Activated CD4-positive, alpha-beta T cell treated with anti-CD3 and anti-CD28 coated beads, Interleukin-2, amount 10 ng/mL, durations not matched to agents 24 days and 14 days (primary cell): ENCODE measurements at regions not wholly inside any gene's neighbourhood (a gene's known extent, or its start where the extent isn't known, plus 50 kb on each side); places are given as distances from the start of the nearest gene placed in this dataset.

Source experiments
- DNase-seq: peaks from one replicate; pipeline ENCODE4 v3.0.0; 2022
- H3K27ac Mint-ChIP-seq: one replicate; pipeline ENCODE4 v1.8.0; 2022; ENCODE audit warnings: mild to moderate bottlenecking, mixed read lengths
- H3K27me3 Mint-ChIP-seq: one replicate; pipeline ENCODE4 v1.8.0; 2022; ENCODE audit warnings: mixed read lengths
- H3K36me3 Mint-ChIP-seq: one replicate; pipeline ENCODE4 v1.8.0; 2022; ENCODE audit warnings: low read depth, mild to moderate bottlenecking, mixed read lengths
- H3K4me1 Mint-ChIP-seq: one replicate; pipeline ENCODE4 v1.8.0; 2021; ENCODE audit warnings: mixed read lengths
- H3K4me3 Mint-ChIP-seq: one replicate; pipeline ENCODE4 v1.8.0; 2022; ENCODE audit warnings: mild to moderate bottlenecking, moderate library complexity, mixed read lengths
- H3K9me3 Mint-ChIP-seq: one replicate; pipeline ENCODE4 v1.8.0; 2021; ENCODE audit warnings: mixed read lengths
- intact Hi-C: fragments of 100-400 bp; cut with micrococcal nuclease; formaldehyde crosslinking; loops from one replicate; pipeline ENCODE4 v1.15.1; 2023

DNA sequence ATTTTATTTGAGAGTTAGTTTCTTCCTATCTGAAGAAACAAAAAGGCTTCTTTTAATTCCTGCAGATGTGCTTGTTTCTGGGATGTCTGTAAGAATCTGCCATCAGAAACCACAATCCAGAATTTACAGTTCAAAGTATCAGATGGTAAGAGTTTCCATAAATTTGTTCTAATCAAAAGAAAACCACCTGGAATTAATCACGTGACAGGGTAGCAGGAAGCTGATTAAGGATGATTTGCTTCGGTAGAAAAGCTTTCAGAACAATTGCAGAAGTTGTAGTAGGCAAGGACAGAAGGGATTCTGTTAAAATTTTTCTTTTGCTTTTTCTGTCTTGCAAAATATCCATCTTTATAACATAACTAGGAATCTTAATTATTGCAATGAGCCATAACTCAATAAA lies 1975.1 kb upstream of the AGA start:
- DNase-seq = no peak
- Mint-ChIP-seq H3K27me3 (no peaks in the 10 kb centered on the region), H3K4me3 (no peak overlapping the region), H3K9me3 (peaks cover 8% of the 10 kb centered on the region), H3K36me3 (no peaks in the 10 kb centered on the region), H3K27ac (no peak overlapping the region), H3K4me1 (no peaks in the 10 kb centered on the region)
- intact Hi-C loops = no loop called here

DNA sequence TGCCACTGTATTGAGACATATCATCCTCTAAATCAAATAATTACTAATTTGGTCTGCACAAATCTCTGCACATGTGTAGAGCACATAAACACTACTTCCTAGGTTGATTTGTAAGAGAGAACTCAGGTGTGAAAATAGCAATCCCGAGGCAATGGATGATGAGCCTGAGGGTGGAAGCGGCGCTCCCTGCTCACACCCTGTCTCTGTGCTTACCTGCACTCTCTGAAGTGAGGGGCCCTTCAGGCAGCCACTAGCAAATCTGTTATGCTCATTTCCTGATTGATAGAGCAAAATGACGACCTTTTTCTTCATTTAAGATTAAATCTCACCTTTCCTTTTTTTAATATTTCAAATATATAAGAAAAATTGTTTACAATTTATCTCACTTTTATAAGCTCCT lies 1995.7 kb upstream of the AGA start:
- Mint-ChIP-seq H3K27ac (no peak overlapping the region), H3K4me1 (no peaks in the 10 kb centered on the region), H3K9me3 (no peaks in the 10 kb centered on the region), H3K36me3 (no peaks in the 10 kb centered on the region), H3K27me3 (no peaks in the 10 kb centered on the region), H3K4me3 (no peak overlapping the region)
- DNase-seq = no peak
- intact Hi-C loops = no loop called here

DNA sequence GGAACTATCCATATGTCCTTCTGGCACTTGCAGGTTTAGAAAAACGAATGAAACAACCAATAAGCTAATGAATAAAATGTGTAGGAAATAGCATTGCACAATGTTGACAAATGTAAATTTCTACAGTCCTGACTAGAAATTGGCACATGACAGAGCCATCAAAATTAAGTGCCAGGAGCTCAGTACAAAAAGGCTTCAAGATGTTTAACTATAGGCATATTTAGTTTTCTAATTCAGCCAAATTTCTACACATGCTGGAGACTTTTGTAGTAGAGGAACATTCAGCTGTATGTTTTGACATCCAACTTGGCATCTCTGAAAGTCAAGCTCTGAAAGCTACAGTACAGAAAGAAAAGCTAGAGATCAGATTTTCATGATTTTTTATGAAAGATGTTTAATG lies 1999.4 kb upstream of the AGA start:
- Mint-ChIP-seq H3K36me3 (no peaks in the 10 kb centered on the region), H3K27ac (no peak overlapping the region), H3K4me1 (no peaks in the 10 kb centered on the region), H3K9me3 (peaks cover 4% of the 10 kb centered on the region), H3K4me3 (no peak overlapping the region), H3K27me3 (no peaks in the 10 kb centered on the region)
- intact Hi-C loops = no loop called here
- DNase-seq = no peak

DNA sequence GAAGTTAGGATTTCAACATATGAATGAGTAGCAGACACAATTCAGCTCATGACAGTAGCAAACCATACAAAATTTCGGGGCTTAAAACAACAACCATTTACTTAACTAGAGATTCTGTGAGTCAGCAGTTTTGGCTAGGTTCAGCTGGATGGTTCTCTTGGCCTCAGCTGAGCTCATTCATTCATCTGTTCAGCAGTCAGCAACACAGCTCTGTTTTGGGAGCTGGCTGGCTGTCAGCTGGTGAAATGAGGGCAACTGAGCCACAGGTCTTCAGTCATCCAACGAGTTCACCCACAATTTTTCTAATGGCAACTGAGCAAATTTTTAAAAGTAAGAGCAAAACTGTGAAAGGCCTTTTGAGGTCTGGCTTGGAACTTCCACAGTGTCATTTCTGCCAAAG lies 2005.1 kb upstream of the AGA start:
- no peak overlapping the region for H3K27ac Mint-ChIP-seq
- H3K36me3 Mint-ChIP-seq = no peaks in the 10 kb centered on the region
- H3K4me3 Mint-ChIP-seq = no peak overlapping the region
- DNase-seq = no peak
- no peaks in the 10 kb centered on the region for H3K27me3 Mint-ChIP-seq
- no peaks in the 10 kb centered on the region for H3K4me1 Mint-ChIP-seq
- peaks cover 4% of the 10 kb centered on the region for H3K9me3 Mint-ChIP-seq
- intact Hi-C loops = no loop called here

DNA sequence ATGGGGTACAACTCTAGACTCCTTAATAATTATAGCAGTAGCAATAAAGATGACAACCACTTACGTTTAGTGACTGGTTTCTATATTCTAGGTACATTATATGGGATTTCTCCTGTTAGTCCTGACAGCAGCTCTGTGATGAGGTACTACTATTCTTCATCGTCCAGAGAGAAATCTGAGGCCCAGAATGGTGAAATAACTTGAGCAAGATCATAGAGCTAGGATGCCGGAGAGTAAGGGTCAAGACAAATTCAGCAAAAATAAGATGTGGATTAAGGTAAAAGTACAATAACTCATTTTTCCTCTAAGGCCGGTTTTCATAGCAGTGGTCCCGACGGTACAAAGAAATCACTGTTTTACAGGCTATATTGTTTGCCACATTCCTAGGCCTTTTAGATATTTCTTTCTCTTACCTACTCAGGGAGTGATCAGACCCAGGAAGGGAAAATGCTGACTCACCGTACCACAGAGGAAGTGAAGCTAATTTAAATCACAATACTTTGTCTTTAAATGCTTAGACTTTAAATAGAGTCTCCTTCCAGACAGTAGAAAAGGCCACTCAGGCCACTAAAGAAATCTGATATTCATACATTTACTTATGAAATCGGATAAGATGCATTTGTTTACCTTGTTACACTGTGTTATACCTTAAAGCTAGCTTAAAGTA lies 2023.0 kb upstream of the AGA start:
- Mint-ChIP-seq H3K36me3 (no peaks in the 10 kb centered on the region), H3K4me3 (no peak overlapping the region), H3K9me3 (peaks cover 3% of the 10 kb centered on the region), H3K27ac (no peak overlapping the region), H3K4me1 (no peaks in the 10 kb centered on the region), H3K27me3 (no peaks in the 10 kb centered on the region)
- intact Hi-C loops = no loop called here
- DNase-seq = no peak

DNA sequence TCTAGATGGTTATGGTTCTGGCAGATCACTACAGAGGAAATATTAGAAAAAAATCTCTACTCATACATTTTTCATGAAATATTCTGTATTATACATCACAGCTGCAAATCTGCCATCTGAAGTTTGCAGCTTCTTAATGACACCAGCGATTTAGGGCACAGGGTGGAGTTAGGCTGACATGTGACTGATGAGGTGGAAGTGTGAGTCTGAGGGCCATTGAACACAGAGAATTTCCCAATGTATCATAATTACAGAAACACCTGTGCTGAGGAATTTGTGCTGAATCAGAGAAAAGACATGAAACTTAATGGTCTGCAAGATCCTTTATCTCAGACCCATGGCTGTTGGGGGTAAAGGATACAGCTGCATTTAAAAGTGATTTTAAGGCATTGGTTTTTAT lies 2025.6 kb upstream of the AGA start:
- H3K27me3 Mint-ChIP-seq = no peaks in the 10 kb centered on the region
- intact Hi-C loops = no loop called here
- H3K36me3 Mint-ChIP-seq = no peaks in the 10 kb centered on the region
- H3K4me3 Mint-ChIP-seq = no peak overlapping the region
- no peaks in the 10 kb centered on the region for H3K9me3 Mint-ChIP-seq
- H3K27ac Mint-ChIP-seq = no peak overlapping the region
- DNase-seq = no peak
- H3K4me1 Mint-ChIP-seq = no peaks in the 10 kb centered on the region

DNA sequence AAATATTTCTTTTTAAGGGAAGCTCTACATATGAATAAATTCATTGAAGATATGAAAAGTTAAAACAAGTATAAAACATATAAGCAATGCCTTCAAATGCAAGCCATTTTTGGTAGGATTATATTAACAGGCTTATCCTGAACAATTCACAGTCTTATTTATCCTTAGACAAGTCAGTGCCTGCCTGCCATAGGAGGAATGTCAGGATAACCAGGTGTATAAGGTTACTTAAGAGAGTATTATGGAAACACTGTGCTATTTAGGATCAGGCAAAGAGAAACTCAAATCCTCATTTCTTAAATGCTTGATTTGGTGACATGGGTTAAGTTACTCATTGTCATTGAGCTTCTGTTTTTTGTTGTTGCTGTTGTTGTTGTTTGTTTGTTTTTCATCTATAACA lies 2029.9 kb upstream of the AGA start:
- no peak for DNase-seq
- intact Hi-C loops = no loop called here
- H3K36me3 Mint-ChIP-seq = no peaks in the 10 kb centered on the region
- no peaks in the 10 kb centered on the region for H3K27me3 Mint-ChIP-seq
- no peaks in the 10 kb centered on the region for H3K9me3 Mint-ChIP-seq
- H3K4me1 Mint-ChIP-seq = no peaks in the 10 kb centered on the region
- no peak overlapping the region for H3K4me3 Mint-ChIP-seq
- no peak overlapping the region for H3K27ac Mint-ChIP-seq

DNA sequence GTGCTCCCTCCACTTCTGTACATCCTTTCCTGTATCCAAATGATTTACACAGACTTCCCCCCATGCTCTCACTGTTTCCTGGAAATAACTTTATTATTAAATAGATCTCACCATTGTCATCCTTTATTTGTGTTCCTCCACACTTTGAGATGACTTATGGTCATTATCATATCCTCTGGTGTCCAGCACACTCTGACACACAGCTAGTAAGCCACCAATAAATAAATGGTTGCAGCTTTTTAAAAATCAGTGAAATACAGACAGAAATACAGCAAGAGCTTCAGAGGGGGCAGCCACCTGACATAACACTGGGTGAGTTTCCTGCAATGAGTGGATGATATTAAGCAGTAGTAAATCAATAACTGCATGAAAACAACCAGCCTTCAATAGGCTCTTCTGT lies 2036.4 kb upstream of the AGA start:
- Mint-ChIP-seq H3K27me3 (no peaks in the 10 kb centered on the region), H3K27ac (no peak overlapping the region), H3K4me3 (no peak overlapping the region), H3K4me1 (no peaks in the 10 kb centered on the region), H3K9me3 (no peaks in the 10 kb centered on the region), H3K36me3 (no peaks in the 10 kb centered on the region)
- intact Hi-C loops = no loop called here
- no peak for DNase-seq

DNA sequence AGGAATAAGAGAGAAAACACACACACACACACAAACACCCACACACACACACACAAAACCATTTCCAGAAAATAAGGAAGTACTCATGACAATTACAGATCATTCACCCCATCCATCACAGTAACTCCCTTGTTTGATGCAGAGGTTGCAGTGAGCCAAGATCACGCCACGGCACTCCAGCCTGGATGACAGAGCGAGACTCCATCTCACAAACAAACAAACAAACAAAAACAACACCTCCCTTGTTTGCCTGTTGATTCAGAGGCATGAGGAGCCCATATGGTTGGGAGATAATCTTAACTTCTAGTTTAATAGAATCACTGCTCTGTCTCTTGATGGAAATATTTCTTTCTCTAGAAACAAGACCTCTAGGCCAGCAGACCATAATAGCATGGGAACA lies 2043.5 kb upstream of the AGA start:
- H3K36me3 Mint-ChIP-seq = no peaks in the 10 kb centered on the region
- no peak overlapping the region for H3K4me3 Mint-ChIP-seq
- no peak overlapping the region for H3K27ac Mint-ChIP-seq
- intact Hi-C loops = no loop called here
- H3K4me1 Mint-ChIP-seq = no peaks in the 10 kb centered on the region
- H3K27me3 Mint-ChIP-seq = no peaks in the 10 kb centered on the region
- peaks cover 7% of the 10 kb centered on the region for H3K9me3 Mint-ChIP-seq
- DNase-seq = no peak

DNA sequence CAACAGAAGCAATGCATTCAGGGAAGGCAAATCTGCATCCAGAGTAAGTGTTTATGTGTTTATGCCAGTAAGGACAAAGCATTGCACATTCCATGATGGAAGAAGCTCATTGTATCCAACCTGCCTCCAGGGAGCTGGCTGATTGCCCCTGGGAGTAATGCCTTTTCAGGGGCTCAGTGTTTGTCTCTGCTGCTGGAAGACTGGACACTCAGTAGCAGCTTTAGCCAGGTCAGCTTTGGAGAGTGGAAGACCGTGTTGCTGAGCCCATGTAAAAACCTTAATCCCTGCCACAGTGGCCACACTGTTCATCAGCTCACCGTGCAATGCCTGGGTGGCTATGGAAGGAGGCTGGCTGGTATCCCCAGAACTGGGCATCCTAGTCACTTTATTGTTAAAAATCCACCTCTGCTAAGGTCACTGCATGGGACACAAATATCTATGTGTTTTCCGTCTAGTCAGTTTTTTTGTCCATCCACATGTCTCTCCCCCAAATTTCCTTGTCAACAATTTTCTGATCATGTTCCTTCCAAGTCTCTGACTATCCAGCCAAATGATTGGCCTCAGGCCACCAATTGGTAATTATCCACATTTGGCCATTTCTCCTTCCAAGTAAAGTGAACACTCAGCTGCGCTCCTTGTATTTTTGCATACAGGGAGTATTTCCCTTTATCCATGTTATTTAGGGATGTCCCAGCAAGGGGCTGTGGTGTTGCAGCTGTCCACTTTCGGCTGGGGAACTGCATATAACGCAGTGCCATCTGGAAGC lies 2044.5 kb upstream of the AGA start:
- Mint-ChIP-seq H3K27ac (no peak overlapping the region), H3K27me3 (no peaks in the 10 kb centered on the region), H3K4me1 (no peaks in the 10 kb centered on the region), H3K4me3 (no peak overlapping the region), H3K9me3 (peaks cover 7% of the 10 kb centered on the region), H3K36me3 (no peaks in the 10 kb centered on the region)
- intact Hi-C loops = no loop called here
- no peak for DNase-seq

DNA sequence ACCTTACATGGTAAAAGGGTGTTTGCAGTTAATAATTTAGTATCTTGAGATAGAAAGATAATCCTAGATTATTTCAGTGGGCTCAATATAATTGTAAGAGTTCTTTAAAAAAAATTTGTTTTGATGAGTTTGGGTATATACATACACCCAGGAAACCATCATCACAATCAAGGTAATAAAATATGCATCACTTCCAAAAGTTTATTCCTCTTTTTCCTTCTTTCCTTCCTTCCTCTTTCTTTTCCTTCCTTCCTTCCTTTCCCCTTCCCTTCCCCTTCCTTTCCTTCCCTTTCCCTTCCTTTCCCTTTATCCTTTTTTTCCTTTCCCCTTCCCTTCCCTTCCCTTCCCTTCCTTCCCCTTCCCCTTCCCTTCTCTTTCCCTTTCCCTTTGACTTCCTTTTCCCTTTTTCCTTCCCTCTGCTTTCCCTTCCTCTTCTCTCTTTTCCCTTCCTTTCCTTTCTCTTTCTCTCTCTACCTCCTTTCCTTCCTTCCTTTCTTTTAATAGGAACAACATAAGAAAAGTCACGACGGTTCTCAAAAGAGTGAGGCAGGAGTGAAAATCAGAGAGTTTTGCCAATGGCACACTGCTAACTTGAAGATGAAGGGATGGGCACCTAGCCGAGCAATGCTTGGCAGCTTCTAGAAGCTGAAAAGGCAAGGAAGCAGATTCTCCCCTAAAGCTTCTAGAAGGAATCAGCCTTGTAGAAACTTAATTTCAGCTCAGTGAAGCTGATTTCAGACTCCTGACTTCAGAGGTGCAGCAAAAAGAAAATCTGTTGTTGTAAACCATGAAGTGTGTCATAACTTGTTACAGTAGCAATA lies 2050.2 kb upstream of the AGA start:
- intact Hi-C loops = no loop called here

DNA sequence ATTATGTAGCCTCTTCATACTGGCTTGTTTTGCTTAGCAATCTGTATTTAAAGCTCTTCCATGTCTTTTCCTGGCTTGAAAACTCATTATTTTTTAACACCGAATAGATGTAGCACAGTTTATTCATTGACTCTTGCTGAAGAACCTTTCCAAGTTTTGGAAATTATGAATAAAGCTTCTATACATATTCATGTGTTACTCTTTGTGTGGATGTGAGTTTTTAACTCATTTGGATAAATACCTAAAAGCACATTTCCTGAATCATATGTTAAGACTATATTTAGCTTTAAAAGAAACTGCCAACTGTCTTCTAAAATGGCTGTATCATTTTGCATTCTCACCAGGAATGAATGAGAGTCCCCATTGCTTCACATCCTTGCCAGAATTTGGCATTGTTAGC lies 2061.7 kb upstream of the AGA start:
- intact Hi-C loops = no loop called here
- Mint-ChIP-seq H3K27me3 (no peaks in the 10 kb centered on the region), H3K4me1 (no peaks in the 10 kb centered on the region)

More for the DNA sequence above, 2050.2 kb upstream of the AGA start:
- no peak for DNase-seq
- H3K4me3 Mint-ChIP-seq = no peak overlapping the region
- no peaks in the 10 kb centered on the region for H3K4me1 Mint-ChIP-seq
- no peak overlapping the region for H3K27ac Mint-ChIP-seq
- H3K27me3 Mint-ChIP-seq = no peaks in the 10 kb centered on the region
- peaks cover 10% of the 10 kb centered on the region for H3K9me3 Mint-ChIP-seq
- H3K36me3 Mint-ChIP-seq = no peaks in the 10 kb centered on the region

DNA sequence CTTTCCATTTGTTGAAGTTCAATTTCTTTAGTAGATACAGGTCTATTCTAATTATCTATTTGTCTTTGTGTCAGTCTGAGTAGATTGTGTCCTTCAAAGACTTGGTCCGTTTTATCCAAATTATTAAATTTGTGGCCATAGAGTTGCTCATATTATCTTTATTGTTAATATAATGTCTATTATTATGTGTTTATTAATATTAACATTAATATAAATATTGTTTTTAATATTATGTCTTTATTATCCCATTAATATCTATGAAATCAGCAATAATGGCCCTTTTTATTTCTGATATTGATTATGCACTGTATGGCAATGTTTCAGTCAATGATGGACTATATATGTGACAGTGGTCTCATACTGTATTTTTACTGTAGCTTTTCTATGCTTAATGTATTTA lies 2067.3 kb upstream of the AGA start:
- H3K36me3 Mint-ChIP-seq = no peaks in the 10 kb centered on the region
- H3K4me3 Mint-ChIP-seq = no peak overlapping the region
- H3K27me3 Mint-ChIP-seq = no peaks in the 10 kb centered on the region
- no peak overlapping the region for H3K27ac Mint-ChIP-seq
- no peak for DNase-seq
- no peaks in the 10 kb centered on the region for H3K9me3 Mint-ChIP-seq
- intact Hi-C loops = no loop called here
- no peaks in the 10 kb centered on the region for H3K4me1 Mint-ChIP-seq

More for the DNA sequence above, 2061.7 kb upstream of the AGA start:
- H3K9me3 Mint-ChIP-seq = no peaks in the 10 kb centered on the region
- H3K27ac Mint-ChIP-seq = no peak overlapping the region
- no peak for DNase-seq
- H3K4me3 Mint-ChIP-seq = no peak overlapping the region
- no peaks in the 10 kb centered on the region for H3K36me3 Mint-ChIP-seq

DNA sequence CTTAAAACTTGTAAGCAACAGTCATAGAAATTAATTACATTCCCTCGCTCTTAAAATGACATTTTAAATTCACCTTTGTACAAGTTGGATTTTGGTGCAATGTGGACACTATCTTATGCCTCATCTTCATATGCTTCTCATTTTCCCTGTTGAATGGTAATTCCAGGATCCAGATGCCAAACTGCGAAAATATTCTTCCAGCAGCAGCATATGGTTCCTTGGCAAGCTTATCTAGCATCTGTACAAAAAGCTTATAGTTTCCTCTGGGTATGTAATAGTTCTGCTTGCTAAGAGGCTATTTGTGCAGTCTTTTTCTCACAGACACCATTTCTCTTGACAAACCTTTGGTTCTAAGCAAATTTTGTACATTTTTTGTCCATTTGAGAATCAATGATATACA lies 2079.7 kb upstream of the AGA start:
- intact Hi-C loops = no loop called here
- H3K9me3 Mint-ChIP-seq = peaks cover 2% of the 10 kb centered on the region
- DNase-seq = no peak
- no peaks in the 10 kb centered on the region for H3K4me1 Mint-ChIP-seq
- no peak overlapping the region for H3K27ac Mint-ChIP-seq
- no peak overlapping the region for H3K4me3 Mint-ChIP-seq
- no peaks in the 10 kb centered on the region for H3K36me3 Mint-ChIP-seq
- H3K27me3 Mint-ChIP-seq = no peaks in the 10 kb centered on the region
